H9 (cell line): ENCODE measurements at regions not wholly inside any gene's neighbourhood (a gene's known extent, or its start where the extent isn't known, plus 50 kb on each side); places are given as distances from the start of the nearest gene placed in this dataset.
A peak's percentile ranks its signal among the peaks of the same experiment; 100 is the strongest.

Experiments
- DNase-seq: peaks from one replicate; pipeline ENCODE4 v3.0.0-alpha.2; 2017
- H2AFZ ChIP-seq: one replicate; pipeline ENCODE4 v1.6.1; 2013; ENCODE audit warnings: mild to moderate bottlenecking, low read length, control low read depth, moderate library complexity
- H2AK5ac ChIP-seq: 2 replicates; pipeline ENCODE4 v1.6.1; 2013; ENCODE audit warnings: low read length, control low read depth, mixed read lengths; ENCODE audit not compliant: insufficient read length
- H2BK120ac ChIP-seq: one replicate; pipeline ENCODE4 v1.6.1; 2013; ENCODE audit warnings: low read depth, mild to moderate bottlenecking, low read length, control low read depth, inconsistent platforms; ENCODE audit not compliant: poor library complexity, severe bottlenecking
- H2BK12ac ChIP-seq: 2 replicates; pipeline ENCODE4 v1.6.1; 2013; ENCODE audit warnings: low read length, control low read depth, mixed read lengths, low read depth; ENCODE audit not compliant: insufficient read length
- H2BK15ac ChIP-seq: 2 replicates; pipeline ENCODE4 v1.6.1; 2013; ENCODE audit warnings: low read depth, low read length, control low read depth
- H2BK20ac ChIP-seq: one replicate; pipeline ENCODE4 v1.6.1; 2013; ENCODE audit warnings: low read depth, mild to moderate bottlenecking, low read length, control low read depth, inconsistent platforms; ENCODE audit not compliant: poor library complexity, severe bottlenecking
- H2BK5ac ChIP-seq: 2 replicates; pipeline ENCODE4 v1.6.1; 2013; ENCODE audit warnings: low read length, control low read depth, mixed read lengths; ENCODE audit not compliant: insufficient read length
- H3K14ac ChIP-seq: 2 replicates; pipeline ENCODE4 v1.6.1; 2013; ENCODE audit warnings: low read length, control low read depth; ENCODE audit not compliant: insufficient read depth
- H3K18ac ChIP-seq: 2 replicates; pipeline ENCODE4 v1.6.1; 2013; ENCODE audit warnings: low read depth, mild to moderate bottlenecking, mixed read lengths, low read length, control low read depth; ENCODE audit not compliant: insufficient read length
- H3K23ac ChIP-seq: 2 replicates; pipeline ENCODE4 v1.6.1; 2013; ENCODE audit warnings: low read length, control low read depth, mixed read lengths, low read depth; ENCODE audit not compliant: insufficient read length
- H3K23me2 ChIP-seq: 2 replicates; pipeline ENCODE4 v1.6.1; 2013; ENCODE audit warnings: low read depth, mild to moderate bottlenecking, mixed read lengths, low read length, control low read depth; ENCODE audit not compliant: insufficient read length, poor library complexity, severe bottlenecking
- H3K27ac ChIP-seq: 2 replicates; pipeline ENCODE4 v1.5.1; 2013; ENCODE audit warnings: low read length, control low read depth, mixed read lengths, low read depth; ENCODE audit not compliant: insufficient read length
- H3K27me3 ChIP-seq: 2 replicates; pipeline ENCODE4 v1.6.1; 2013; ENCODE audit warnings: low read length, control low read depth, inconsistent platforms; ENCODE audit not compliant: insufficient read depth
- H3K4ac ChIP-seq: 2 replicates; pipeline ENCODE4 v1.6.1; 2013; ENCODE audit warnings: low read depth, mild to moderate bottlenecking, control low read depth, inconsistent platforms, low read length, moderate library complexity
- H3K4me1 ChIP-seq: 2 replicates; pipeline ENCODE4 v1.6.1; 2013; ENCODE audit warnings: low read length, control low read depth, inconsistent platforms; ENCODE audit not compliant: insufficient read depth
- H3K4me2 ChIP-seq: 2 replicates; pipeline ENCODE4 v1.6.1; 2013; ENCODE audit warnings: low read length, control low read depth, mixed read lengths; ENCODE audit not compliant: insufficient read length, insufficient read depth
- H3K56ac ChIP-seq: 2 replicates; pipeline ENCODE4 v1.6.1; 2013; ENCODE audit warnings: low read depth, mild to moderate bottlenecking, mixed read lengths, low read length, control low read depth; ENCODE audit not compliant: insufficient read length
- H3K79me1 ChIP-seq: 2 replicates; pipeline ENCODE4 v1.6.1; 2013; ENCODE audit warnings: low read depth, mild to moderate bottlenecking, moderate library complexity, low read length, control low read depth, inconsistent platforms; ENCODE audit not compliant: insufficient read depth, poor library complexity, severe bottlenecking
- H3K79me2 ChIP-seq: 2 replicates; pipeline ENCODE4 v1.6.1; 2013; ENCODE audit warnings: low read length, control low read depth, inconsistent platforms; ENCODE audit not compliant: insufficient read depth
- H3K9ac ChIP-seq: 2 replicates; pipeline ENCODE4 v1.6.1; 2013; ENCODE audit warnings: low read length, control low read depth, mixed read lengths; ENCODE audit not compliant: insufficient read length; ENCODE audit errors: extremely low read depth
- H3K9me3 ChIP-seq: one replicate; pipeline ENCODE4 v1.6.1; 2013; ENCODE audit warnings: low read depth, low read length, inconsistent platforms; ENCODE audit not compliant: control insufficient read depth
- H3T11ph ChIP-seq: one replicate; pipeline ENCODE4 v1.6.1; 2013; ENCODE audit warnings: mild to moderate bottlenecking, low read length, control low read depth, inconsistent platforms
- H4K20me1 ChIP-seq: one replicate; pipeline ENCODE4 v1.6.1; 2013; ENCODE audit not compliant: control insufficient read depth, insufficient read length, insufficient read depth
- H4K5ac ChIP-seq: 2 replicates; pipeline ENCODE4 v1.6.1; 2013; ENCODE audit warnings: low read depth, mild to moderate bottlenecking, mixed read lengths, low read length, control low read depth; ENCODE audit not compliant: insufficient read length
- H4K8ac ChIP-seq: replicated peaks from 2 replicates; pipeline ENCODE4 v1.6.1; 2013; ENCODE audit warnings: low read length, control low read depth, mixed read lengths, low read depth; ENCODE audit not compliant: insufficient read length
- H4K91ac ChIP-seq: 2 replicates; pipeline ENCODE4 v1.6.1; 2013; ENCODE audit warnings: low read depth, mild to moderate bottlenecking, moderate library complexity, mixed read lengths, low read length, control low read depth; ENCODE audit not compliant: insufficient read length
- H3K27ac Mint-ChIP-seq, 3 experiments: 2 replicates in 2 of 3; 3 replicates in 1 of 3; pipeline ENCODE4 v1.8.0; 2020 to 2021; ENCODE audit warnings: mixed read lengths in 3 of 3, mild to moderate bottlenecking in 1 of 3, moderate library complexity in 1 of 3
- H3K27me3 Mint-ChIP-seq: 2 replicates; pipeline ENCODE4 v1.8.0; 2021; ENCODE audit warnings: low read depth, mild to moderate bottlenecking, moderate library complexity, mixed read lengths
- H3K36me3 Mint-ChIP-seq, 3 experiments: 2 replicates in 2 of 3; 3 replicates in 1 of 3; pipeline ENCODE4 v1.8.0; 2020 to 2021; ENCODE audit warnings: low read depth in 3 of 3, mixed read lengths in 3 of 3; ENCODE audit not compliant: insufficient read depth in 1 of 3
- H3K4me1 Mint-ChIP-seq, 2 experiments: 2 replicates each; pipeline ENCODE4 v1.8.0; 2020; ENCODE audit warnings: mixed read lengths in 2 of 2
- H3K4me3 Mint-ChIP-seq, 2 experiments: 2 replicates in 1 of 2; 3 replicates in 1 of 2; pipeline ENCODE4 v1.8.0; 2020 to 2021; ENCODE audit warnings: mild to moderate bottlenecking in 2 of 2, mixed read lengths in 2 of 2, moderate library complexity in 1 of 2
- H3K9me3 Mint-ChIP-seq, 2 experiments: 2 replicates in 1 of 2; 3 replicates in 1 of 2; pipeline ENCODE4 v1.8.0; 2020; ENCODE audit warnings: mild to moderate bottlenecking in 2 of 2, mixed read lengths in 2 of 2, moderate library complexity in 1 of 2
- WGBS: extraction: QIAGEN DNeasy Blood & Tissue Kit; methylation state at CpG from one replicate; pipeline ENCODE4 v1.1.7; 2013; ENCODE audit warnings: missing lambda C conversion rate, low lambda C conversion rate, mixed read lengths; ENCODE audit not compliant: insufficient read length; ENCODE audit errors: extremely low coverage; 5-methylcytosine and 5-hydroxymethylcytosine counted together
- TF ChIP-seq, protein P1 (sequence below): fragments of 200-600 bp; sonication (generic); conservative IDR thresholded peaks from 3 replicates; pipeline ENCODE4 v1.8.0; 2021; ENCODE audit warnings: antibody characterized with exemption, mild to moderate bottlenecking

DNA sequence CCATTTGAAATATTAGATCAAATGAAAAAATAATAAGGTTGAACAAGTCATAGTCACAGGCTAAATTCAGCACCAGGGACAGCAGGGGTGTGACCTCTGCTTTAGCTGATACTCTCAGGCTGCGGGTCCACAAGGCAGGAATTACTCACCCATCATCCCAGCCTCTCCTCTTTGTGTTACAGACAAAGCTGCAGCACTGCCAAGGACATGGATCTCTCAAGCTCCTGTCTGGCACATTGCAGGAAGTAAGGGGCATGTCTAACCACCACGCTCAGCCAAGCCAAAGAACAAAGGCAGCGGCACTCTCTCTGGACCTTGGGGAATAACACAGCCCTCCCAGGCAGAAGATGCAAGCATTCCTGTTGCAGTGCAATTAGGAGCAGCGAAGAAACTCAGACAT is 783.8 kb downstream of the VRK1 start:
- H2BK120ac ChIP-seq: no peak overlapping the region
- H4K20me1 ChIP-seq: no peaks in the 10 kb centered on the region
- no peaks in the 10 kb centered on the region for H3K79me1 ChIP-seq
- no peak overlapping the region for H3K4ac ChIP-seq
- H4K91ac ChIP-seq: no peak overlapping the region
- Mint-ChIP-seq H3K36me3 (no peaks in the 10 kb centered on the region), H3K4me1 (peaks cover 2 to 6% of the 10 kb centered on the region in 2 experiments; a peak in 1 of 4 replicates), H3K9me3 (no peaks in the 10 kb centered on the region; a peak in 1 of 5 replicates), H3K4me3 (no peak overlapping the region), H3K27ac (no peak overlapping the region), H3K27me3 (no peaks in the 10 kb centered on the region)
- no peak overlapping the region for H2BK12ac ChIP-seq
- H3K56ac ChIP-seq: no peak overlapping the region
- no peak overlapping the region for H4K8ac ChIP-seq
- H3K4me1 ChIP-seq: no peaks in the 10 kb centered on the region
- H3K18ac ChIP-seq: no peak overlapping the region
- no peak overlapping the region for H2BK20ac ChIP-seq
- no CpG with 5 or more reads among the region's 4 CpGs for WGBS
- peak; percentile 38 for DNase-seq
- H2BK15ac ChIP-seq: no peak overlapping the region
- no peak overlapping the region for H2AK5ac ChIP-seq
- no peaks in the 10 kb centered on the region for H3K9me3 ChIP-seq
- no peak overlapping the region for H4K5ac ChIP-seq
- no peak overlapping the region for H3K23ac ChIP-seq
- no peak overlapping the region for H2AFZ ChIP-seq
- no peaks in the 10 kb centered on the region for H3K79me2 ChIP-seq
- no peaks in the 10 kb centered on the region for H3K27me3 ChIP-seq
- no peak overlapping the region for H2BK5ac ChIP-seq
- no peak overlapping the region for H3K14ac ChIP-seq
- H3K4me2 ChIP-seq: no peak overlapping the region
- H3K23me2 ChIP-seq: no peaks in the 10 kb centered on the region
- no peak overlapping the region for H3T11ph ChIP-seq
- no peak overlapping the region for H3K9ac ChIP-seq
- TF ChIP-seq, protein P1, sequence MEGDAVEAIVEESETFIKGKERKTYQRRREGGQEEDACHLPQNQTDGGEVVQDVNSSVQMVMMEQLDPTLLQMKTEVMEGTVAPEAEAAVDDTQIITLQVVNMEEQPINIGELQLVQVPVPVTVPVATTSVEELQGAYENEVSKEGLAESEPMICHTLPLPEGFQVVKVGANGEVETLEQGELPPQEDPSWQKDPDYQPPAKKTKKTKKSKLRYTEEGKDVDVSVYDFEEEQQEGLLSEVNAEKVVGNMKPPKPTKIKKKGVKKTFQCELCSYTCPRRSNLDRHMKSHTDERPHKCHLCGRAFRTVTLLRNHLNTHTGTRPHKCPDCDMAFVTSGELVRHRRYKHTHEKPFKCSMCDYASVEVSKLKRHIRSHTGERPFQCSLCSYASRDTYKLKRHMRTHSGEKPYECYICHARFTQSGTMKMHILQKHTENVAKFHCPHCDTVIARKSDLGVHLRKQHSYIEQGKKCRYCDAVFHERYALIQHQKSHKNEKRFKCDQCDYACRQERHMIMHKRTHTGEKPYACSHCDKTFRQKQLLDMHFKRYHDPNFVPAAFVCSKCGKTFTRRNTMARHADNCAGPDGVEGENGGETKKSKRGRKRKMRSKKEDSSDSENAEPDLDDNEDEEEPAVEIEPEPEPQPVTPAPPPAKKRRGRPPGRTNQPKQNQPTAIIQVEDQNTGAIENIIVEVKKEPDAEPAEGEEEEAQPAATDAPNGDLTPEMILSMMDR: no peak
- H3K27ac ChIP-seq: no peak overlapping the region
